ENCODE measurements at regions not wholly inside any gene's neighbourhood (a gene's known extent, or its start where the extent isn't known, plus 50 kb on each side); places are given as distances from the start of the nearest gene placed in this dataset.
"Not testable (repeated sequence)": the region's sequence is repeated elsewhere in the genome, so short reads cannot be mapped to it uniquely, and the experiment has no call there.

GRCh38 chr10:91073286-91073979 is 147.0 kb upstream of the PCGF5 start:
- H3K4me3 ChIP-seq (ENCODE audit: low read length), result no peak overlapping the region
- no peak for TF ChIP-seq ZNF274 (IDR thresholded peaks at IDR 0.05; ENCODE audit: low read depth, low read length)

- no peak for TF ChIP-seq ZNF274 (IDR thresholded peaks at IDR 0.05; ENCODE audit: low read depth, low read length)
- no peak overlapping the region for H3K4me3 ChIP-seq (ENCODE audit: low read length)
Observed at GRCh38 chr10:91076991-91077548, 143.4 kb upstream of the PCGF5 start.

DNA sequence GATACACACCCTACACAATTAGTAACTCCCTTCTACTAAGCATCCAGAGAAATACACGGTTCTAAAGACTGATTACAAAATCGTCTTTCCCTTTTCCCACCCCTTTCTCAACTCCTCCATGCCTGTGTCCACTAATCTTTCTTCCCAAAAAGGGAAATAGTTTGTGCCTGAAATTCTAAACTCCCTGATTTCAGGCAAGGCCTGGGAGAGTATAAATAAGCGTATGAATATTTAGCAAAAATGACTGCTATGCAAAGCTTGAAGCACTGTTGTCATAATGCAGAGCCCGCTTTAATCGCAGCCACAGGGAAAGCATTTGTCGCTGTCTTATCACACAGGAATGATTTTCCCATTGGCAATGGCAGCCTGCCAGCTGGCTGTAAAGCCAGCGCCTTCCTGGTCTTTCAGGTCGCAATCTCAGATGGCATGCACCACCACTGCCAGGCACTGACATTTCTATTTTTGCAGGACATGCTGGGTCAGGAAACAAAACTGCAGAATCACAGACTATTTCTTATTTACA is 142.9 kb upstream of the PCGF5 start:
- H3K4me3 ChIP-seq (ENCODE audit: low read length), result no peak overlapping the region
- TF ChIP-seq ZNF274 (IDR thresholded peaks at IDR 0.05; ENCODE audit: low read depth, low read length), result no peak

DNA sequence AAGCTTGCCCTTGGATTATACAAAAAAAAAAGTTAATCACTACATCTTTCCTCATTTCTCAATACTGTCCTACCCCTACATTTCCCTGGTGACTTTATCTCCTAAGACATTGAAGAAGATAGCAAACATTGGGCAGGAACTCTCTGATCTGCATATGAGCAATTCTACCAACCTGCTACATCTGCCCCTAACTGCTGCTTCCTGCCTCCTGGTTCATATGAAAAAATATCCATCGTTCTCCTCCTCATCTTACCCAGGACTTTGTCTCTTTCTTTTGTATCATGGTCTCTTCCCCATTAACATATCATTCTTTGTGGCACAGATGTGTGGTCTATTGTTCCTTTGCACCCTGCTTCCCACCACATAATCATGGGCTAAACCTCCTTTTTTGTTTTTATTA is 139.7 kb upstream of the PCGF5 start:
- no peak overlapping the region for H3K4me3 ChIP-seq (ENCODE audit: low read length)
- TF ChIP-seq ZNF274 (IDR thresholded peaks at IDR 0.05; ENCODE audit: low read depth, low read length), result no peak

- no peak overlapping the region for H3K4me3 ChIP-seq (ENCODE audit: low read length)
- TF ChIP-seq ZNF274 (IDR thresholded peaks at IDR 0.05; ENCODE audit: low read depth, low read length), result no peak
Observed at GRCh38 chr10:91082447-91082846, 138.0 kb upstream of the PCGF5 start.

DNA sequence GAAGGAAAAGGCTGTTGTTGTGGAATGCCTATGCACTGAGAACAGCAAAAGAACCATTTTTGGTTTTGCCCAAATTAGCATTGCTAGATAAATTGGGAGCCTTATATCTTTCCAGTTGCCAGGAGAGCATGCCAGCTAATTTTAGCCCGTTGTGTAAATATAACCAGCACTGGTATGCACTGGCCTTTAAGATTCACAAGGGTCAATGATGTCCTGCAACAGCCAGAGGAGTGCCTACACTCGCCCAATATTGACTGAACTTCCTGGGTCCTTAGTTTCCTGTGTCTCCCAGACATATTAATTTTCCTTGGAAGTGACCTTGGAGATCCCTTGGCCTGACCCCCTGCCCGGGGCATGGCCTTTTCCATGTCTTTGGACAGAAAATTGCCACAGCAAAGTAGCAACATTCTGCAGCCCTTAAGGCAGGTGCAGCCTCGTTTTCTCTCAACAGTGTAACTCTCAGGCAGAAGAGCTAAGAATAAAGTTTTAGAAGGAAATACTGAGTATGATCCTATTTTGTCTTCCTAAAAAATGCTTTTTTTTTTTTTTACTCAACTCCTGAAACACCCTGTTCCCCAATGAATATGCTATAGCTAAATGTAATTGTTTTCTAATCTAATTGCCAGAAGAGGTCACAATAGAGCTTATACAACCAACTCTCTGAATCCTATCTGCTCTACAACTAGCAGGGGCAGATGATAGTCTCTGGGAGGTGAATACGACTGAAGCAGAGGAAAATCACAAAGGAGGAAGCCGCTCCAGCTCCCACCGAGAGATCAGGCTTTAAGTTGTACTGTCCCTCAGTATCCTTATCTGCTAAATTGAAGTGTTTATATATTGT is 131.9 kb upstream of the PCGF5 start:
- H3K4me3 ChIP-seq (ENCODE audit: low read length), result no peak overlapping the region
- TF ChIP-seq ZNF274 (IDR thresholded peaks at IDR 0.05; ENCODE audit: low read depth, low read length), result no peak

- H3K4me3 ChIP-seq (ENCODE audit: low read length), result no peak overlapping the region
- TF ChIP-seq ZNF274 (IDR thresholded peaks at IDR 0.05; ENCODE audit: low read depth, low read length), result no peak
Observed at GRCh38 chr10:91090761-91091529, 129.5 kb upstream of the PCGF5 start.

DNA sequence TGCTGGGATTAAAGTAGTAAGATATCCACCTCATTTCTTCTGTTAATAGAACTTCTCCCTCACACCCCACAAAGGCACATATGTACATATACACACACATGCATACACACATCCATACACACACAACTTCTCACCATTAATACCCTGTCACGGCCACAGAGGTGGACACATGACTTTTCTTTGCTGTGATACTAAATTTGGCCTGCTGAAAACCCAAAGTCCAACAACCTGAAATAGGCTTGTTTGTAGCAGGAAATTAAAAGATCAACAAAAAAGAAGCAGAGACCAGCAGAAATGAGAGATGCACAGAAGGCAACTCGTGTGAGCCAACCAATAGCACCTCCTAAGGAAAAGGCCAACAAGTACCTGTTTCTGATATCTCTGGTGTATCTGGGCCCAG is 128.7 kb upstream of the PCGF5 start:
- TF ChIP-seq ZNF274 (IDR thresholded peaks at IDR 0.05; ENCODE audit: low read depth, low read length), result no peak
- H3K4me3 ChIP-seq (ENCODE audit: low read length), result no peak overlapping the region

DNA sequence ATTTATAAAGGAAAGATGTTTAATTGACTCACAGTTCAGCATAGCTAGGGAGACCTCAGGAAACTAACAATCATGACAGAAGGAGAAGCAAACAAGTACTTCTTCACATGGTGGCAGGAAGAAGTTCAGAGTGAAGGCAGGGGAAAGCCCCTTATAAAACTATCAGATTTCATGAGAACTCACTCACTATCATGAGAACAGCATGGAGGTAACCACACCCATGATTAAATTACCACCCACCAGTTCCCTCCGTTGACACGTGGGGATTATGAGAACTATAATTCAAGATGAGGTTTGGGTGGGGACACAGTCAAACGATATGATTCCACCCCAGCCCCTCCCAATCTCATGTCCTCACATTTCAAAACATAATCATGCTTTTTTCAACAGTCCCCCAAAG is 124.2 kb upstream of the PCGF5 start:
- no peak for TF ChIP-seq ZNF274 (IDR thresholded peaks at IDR 0.05; ENCODE audit: low read depth, low read length)

GRCh38 chr10:91097313-91097712 is 123.2 kb upstream of the PCGF5 start:
- no peak for TF ChIP-seq ZNF274 (IDR thresholded peaks at IDR 0.05; ENCODE audit: low read depth, low read length)
- no peak overlapping the region for H3K4me3 ChIP-seq (ENCODE audit: low read length)

More for the DNA sequence above, 124.2 kb upstream of the PCGF5 start:
- no peak overlapping the region for H3K4me3 ChIP-seq (ENCODE audit: low read length)

DNA sequence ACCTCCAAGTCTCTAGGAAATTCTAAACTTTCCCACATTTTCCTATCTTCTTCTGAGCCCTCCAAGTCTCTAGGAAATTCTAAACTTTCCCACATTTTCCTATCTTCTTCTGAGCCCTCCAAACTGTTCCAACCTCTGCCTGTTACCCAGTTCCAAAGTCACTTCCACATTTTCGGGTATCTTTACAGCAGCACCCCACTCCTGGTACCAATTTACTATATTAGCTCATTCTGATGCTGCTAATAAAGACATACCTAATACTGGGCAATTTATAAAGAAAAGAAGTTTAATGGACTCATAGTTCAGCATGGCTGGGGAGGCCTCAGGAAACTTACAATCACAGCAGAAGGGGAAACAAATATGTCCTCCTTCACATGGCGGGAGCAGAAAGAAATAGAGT is 122.4 kb upstream of the PCGF5 start:
- not testable (repeated sequence) for H3K4me3 ChIP-seq (ENCODE audit: low read length)

DNA sequence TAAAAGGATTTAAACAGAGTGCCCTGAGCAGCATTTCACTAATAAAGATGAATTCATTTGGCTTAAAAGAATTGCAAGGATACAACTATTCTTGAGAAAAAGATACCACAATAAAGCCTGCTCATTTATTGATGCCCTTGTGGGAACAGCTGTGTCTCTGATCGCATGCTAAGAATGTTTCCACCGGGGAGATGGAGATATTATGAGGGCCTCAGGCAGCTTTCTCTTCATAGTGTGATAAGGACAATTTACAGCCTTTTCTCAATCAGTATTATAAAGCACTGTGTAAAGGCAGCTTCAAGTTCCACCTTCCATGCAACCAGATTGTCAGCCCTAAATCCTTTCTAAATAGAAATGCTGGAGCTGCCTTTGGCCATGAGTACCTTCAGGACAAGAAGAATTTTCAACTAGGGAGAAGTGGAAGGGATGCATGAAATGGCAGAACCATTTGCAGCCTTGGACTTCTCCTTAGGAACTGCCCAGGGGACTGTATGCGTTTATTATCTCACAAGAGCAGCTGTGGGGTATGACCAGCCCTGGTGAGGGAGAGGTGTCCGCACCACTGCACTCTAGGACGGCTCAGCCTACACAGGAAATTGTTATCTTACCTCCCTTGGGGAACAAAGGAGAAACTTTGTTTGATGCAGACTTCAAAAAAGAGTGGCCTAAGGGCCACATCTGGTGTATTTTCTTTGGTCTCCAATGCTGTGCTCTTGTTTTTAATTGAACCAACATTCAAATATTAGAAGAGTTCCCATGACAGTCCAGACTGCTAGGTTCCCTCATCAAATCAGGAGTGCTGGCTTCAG is 116.9 kb upstream of the PCGF5 start:
- no peak for TF ChIP-seq ZNF274 (IDR thresholded peaks at IDR 0.05; ENCODE audit: low read depth, low read length)
- H3K4me3 ChIP-seq (ENCODE audit: low read length), result no peak overlapping the region; the same call in 1 of the 2 replicates
